IPS-NIHi11 (cell line): ENCODE measurements at regions not wholly inside any gene's neighbourhood (a gene's known extent, or its start where the extent isn't known, plus 50 kb on each side); places are given as distances from the start of the nearest gene placed in this dataset.

Source experiments
- DNase-seq: peaks from one replicate; pipeline ENCODE4 v3.0.0; 2012; ENCODE audit warnings: mixed read lengths, low spot score

- no peak for DNase-seq
These were observed 336.4 kb upstream of the E2F7 start for GRCh38 chr12:77401770-77402081.

GRCh38 chr12:77401064-77401769, 335.8 kb upstream of the E2F7 start:
- no peak for DNase-seq

DNA sequence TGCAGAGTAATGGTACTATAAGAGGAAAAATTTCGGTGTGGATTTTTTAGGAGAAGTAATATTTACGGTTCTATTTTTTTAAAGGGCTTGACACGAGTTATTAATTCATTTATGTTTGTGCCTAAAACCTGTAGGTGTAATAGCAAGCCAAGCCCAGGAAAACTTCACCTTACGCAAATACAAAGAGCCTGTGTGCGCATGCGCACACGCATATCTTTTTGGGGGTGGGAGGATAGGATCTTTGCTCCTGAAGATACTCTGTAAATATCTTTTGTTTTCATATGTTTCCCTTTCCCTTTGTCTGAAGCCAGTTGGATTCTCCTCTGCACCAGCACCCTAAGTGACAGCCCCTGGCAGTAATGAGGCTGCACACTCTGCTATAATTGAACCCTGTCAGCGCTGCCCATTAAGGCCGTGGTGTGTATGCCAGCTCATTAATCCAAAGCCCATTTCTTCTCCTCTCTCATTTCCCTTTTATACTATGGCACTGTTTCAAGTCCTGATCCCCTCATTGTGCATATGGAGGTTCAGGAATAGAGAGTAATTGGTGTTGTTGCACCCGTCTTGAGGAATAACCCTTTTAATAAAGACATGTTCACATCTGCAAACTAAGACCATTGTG, 327.2 kb upstream of the E2F7 start:
- DNase-seq, result no peak

- no peak for DNase-seq
These were observed 323.3 kb upstream of the E2F7 start for GRCh38 chr12:77388445-77389265.

GRCh38 chr12:77387671-77388070, 322.3 kb upstream of the E2F7 start:
- DNase-seq, result no peak

DNA sequence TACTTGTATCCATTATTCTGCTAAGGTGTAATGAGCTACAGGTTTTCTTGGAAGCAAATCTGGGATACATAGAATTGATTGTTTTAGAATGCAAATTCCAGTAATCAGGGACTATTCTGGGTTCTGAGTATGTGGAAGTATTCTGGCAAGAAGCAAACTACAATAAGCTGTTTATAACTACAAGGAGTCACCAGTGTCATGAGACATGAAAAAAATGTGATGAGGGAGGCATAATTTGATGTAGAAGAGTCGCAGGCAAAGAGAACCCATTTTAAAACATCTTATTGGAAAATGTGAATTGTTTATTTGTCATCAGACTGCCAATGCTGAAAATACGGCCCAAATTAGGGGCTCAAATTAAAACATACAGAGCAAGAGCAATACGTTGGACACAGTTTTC, 321.8 kb upstream of the E2F7 start:
- DNase-seq, result no peak

GRCh38 chr12:77384941-77385340, 319.6 kb upstream of the E2F7 start:
- DNase-seq, result no peak

- no peak for DNase-seq
These were observed 316.9 kb upstream of the E2F7 start for GRCh38 chr12:77382096-77382742.

DNA sequence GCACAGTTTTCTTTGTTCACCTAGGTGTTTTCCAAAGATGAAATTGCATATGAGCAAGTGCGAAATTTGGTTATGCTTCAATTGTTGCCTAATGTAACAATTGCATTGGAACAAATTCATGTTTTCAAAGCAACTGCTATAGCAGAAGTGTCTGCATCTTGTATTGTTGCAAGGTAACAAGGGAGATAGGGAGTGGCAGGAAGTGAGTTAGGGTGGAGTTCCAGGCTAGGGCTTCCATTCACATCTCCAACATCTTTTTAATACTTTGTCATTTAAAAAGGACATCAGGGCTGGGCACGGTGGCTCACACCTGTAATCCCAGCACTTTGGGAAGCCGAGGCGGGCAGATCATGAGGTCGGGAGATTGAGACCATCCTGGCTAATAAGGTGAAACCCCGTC, 312.3 kb upstream of the E2F7 start:
- no peak for DNase-seq

- DNase-seq, result no peak
These were observed 311.7 kb upstream of the E2F7 start for GRCh38 chr12:77377116-77377515.

DNA sequence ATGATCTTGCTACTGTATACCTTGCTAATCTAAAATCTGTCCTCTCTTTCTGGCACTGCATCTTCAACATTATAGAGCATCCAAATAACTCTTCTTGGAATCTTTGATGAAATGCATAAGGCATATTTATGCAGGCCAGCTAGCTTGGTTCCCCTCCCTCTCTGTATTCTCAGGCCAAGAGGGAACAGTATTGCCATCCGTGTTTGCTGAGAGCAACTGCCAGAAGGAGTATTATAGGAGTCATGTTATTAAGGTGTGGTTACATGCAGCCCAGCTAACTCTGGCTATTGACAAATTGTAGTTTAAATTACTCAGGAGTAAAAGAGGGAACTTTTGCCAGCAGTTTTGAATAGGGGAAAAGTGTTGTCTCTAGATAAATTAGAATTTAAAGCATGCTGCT, 309.3 kb upstream of the E2F7 start:
- DNase-seq, result no peak

DNA sequence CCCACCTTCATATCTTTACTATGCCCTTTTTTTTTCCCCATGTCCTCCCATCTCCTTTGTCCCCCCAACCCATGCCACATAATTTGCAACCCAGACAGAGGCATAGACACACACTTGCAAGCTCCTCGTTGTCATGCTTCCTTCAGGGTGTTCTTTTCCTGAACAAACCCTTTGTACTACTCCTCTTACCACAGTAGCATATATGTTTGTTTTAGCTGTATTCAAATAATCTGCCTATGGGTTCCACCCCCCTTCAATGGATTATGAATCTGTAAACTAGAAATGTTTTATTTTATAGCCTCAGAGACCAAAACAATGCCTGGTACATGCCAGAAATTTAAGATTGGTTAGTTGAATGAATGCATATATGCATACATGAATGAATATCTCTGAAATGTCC, 307.1 kb upstream of the E2F7 start:
- DNase-seq, result no peak

DNA sequence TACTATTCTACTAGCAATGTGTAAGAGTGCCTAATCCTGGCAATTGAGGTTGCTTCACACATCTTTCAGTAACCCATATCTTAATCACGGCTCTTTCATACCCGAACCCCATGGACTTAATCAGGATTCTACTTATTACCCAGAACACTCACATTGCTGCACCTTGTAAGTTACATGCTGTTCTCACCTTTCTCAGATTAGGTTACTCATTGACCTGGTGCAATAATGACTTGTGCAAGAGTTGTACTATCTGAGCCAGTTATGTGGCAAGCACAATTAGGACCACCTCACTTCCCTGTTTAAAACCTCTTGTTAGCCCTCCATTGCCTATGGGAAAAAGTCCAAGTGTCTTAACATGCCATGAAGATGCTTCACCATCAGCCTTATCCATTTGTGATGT, 306.7 kb upstream of the E2F7 start:
- no peak for DNase-seq

GRCh38 chr12:77368379-77368778, 303.0 kb upstream of the E2F7 start:
- no peak for DNase-seq

GRCh38 chr12:77366616-77367015, 301.2 kb upstream of the E2F7 start:
- DNase-seq, result no peak

GRCh38 chr12:77364400-77364799, 299.0 kb upstream of the E2F7 start:
- DNase-seq, result peak; percentile 21

DNA sequence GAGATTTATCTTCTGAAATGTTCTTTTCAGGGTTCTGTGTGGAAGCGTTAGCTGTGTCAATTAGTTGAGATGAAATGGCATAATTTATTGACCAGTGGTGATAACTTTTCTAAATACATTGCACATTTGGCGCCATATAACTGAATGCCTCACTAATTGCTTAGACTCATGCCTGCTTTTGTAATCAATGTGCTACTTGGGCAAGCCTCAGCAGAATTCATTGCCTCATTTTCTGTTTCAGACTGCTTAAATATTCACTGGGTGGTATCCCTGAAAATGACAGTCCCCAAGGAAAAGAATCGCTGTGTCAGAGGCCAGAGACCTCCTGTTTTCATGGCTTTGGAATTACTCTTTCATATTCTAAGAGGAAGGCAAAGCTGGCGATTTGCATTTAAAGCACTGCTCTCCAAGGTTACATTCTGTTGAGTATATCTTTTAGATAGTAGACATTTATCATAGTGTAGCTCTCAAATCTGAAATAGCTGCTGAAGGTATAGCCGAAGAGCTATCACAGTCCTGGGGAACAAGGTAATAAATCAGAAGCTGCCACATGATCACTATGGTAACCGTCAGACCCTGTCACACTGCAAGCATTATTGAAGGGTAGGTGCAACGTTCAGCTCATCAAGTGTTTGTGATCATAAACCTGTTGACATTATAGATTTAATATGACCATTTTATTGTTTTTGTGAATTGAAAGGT, 297.3 kb upstream of the E2F7 start:
- no peak for DNase-seq

DNA sequence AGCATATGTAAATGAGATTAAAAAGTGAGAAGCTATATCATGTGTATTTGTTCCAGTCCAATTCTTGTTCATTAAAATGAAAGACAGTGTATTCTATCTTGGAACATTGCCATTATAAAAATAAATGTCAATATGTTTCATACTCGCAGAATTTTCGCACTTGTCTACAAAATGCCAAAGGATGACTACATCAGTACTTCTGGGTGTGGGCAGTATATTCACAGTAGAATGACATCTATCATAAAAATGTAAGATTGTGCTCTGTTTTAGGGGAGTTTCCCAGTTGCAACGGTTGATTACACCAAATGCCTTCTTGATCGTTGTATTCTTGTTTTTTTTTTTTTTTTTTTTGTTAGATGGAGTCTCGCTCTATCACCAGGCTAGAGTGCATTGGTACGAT, 292.3 kb upstream of the E2F7 start:
- no peak for DNase-seq

DNA sequence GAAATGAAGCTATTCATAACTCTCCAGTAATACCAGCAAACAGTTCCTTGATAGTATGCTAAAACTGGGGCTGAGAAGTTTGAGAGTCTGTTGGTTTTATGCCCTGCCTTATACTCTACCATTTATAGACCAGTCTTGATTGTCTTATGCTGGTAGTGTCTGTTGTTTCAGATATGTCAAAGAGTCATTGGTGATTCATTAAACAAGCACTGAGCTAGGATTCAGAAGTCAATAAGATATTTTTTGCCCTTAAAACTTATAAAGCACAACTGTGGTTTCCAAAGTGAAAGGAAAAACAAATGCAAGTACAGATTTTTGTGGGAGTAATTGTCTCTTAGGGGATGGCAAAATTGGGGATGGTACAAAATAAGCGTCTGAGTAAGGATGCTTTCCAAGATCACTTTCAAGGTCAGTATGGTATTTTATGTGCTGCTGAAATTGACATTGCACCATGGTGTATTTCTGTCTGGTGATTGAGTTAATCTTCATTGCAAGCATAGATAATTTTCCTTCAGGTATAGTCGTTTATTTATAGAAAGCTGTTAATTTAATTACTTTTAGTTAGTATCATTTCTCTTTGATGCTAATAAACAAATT, 289.5 kb upstream of the E2F7 start:
- DNase-seq, result no peak

GRCh38 chr12:77352946-77353345, 287.6 kb upstream of the E2F7 start:
- DNase-seq, result no peak

DNA sequence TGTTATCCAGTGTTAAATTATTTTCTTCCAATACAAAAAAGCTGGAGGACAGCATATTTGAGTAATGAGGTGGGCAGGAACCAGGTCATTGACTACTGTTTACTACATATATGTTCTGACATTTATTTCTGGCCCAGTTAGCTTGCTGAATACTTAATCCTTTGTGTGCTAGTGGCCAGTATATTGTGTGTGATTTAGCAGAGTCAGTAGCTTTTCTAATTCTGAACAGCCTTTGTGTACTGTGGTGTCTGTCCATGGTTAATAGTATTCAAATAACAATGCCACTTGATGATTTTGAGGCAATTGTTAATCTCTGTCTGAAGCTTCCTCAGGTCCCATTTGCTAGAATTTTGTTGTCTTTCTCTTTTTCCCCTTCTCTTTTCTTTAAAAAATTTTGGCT, 286.5 kb upstream of the E2F7 start:
- no peak for DNase-seq
